ENCODE measurements at regions not wholly inside any gene's neighbourhood (a gene's known extent, or its start where the extent isn't known, plus 50 kb on each side); places are given as distances from the start of the nearest gene placed in this dataset.

GRCh38 chr7:124440081-124440480 lies 325.5 kb downstream of the GPR37 start:
- no peaks in the 10 kb centered on the region for H3K4me1 Mint-ChIP-seq
- DNase-seq (ENCODE audit: low spot score in 2 of 2) (no peak), ATAC-seq (no peak)
- no peak overlapping the region for H3K27ac Mint-ChIP-seq
- H3K4me3 Mint-ChIP-seq: no peak overlapping the region
- no peaks in the 10 kb centered on the region for H3K36me3 Mint-ChIP-seq
- H3K9me3 Mint-ChIP-seq: peaks cover 8% of the 10 kb centered on the region

- no peak overlapping the region for H3K4me3 Mint-ChIP-seq
- no peaks in the 10 kb centered on the region for H3K36me3 Mint-ChIP-seq
- DNase-seq (ENCODE audit: low spot score in 2 of 2): no peak
- no peak for ATAC-seq
- H3K27ac Mint-ChIP-seq: no peak overlapping the region
- H3K4me1 Mint-ChIP-seq: no peaks in the 10 kb centered on the region
- peaks cover 3% of the 10 kb centered on the region for H3K9me3 Mint-ChIP-seq
Measured at GRCh38 chr7:124432009-124432578, 333.5 kb downstream of the GPR37 start.

- Mint-ChIP-seq H3K4me3 (no peak overlapping the region), H3K27ac (no peak overlapping the region), H3K36me3 (no peaks in the 10 kb centered on the region), H3K9me3 (peaks cover 3% of the 10 kb centered on the region), H3K4me1 (no peaks in the 10 kb centered on the region)
- DNase-seq (ENCODE audit: low spot score in 2 of 2) (no peak), ATAC-seq (no peak)
Measured at GRCh38 chr7:124429923-124430322, 335.7 kb downstream of the GPR37 start.

GRCh38 chr7:124428781-124429180 lies 336.8 kb downstream of the GPR37 start:
- no peak overlapping the region for H3K4me3 Mint-ChIP-seq
- no peaks in the 10 kb centered on the region for H3K36me3 Mint-ChIP-seq
- no peaks in the 10 kb centered on the region for H3K4me1 Mint-ChIP-seq
- H3K27ac Mint-ChIP-seq: no peak overlapping the region
- ATAC-seq (no peak), DNase-seq (ENCODE audit: low spot score in 2 of 2) (no peak)
- H3K9me3 Mint-ChIP-seq: no peaks in the 10 kb centered on the region

GRCh38 chr7:124426621-124427020 lies 339.0 kb downstream of the GPR37 start:
- no peak overlapping the region for H3K27ac Mint-ChIP-seq
- H3K36me3 Mint-ChIP-seq: no peaks in the 10 kb centered on the region
- peaks cover 3% of the 10 kb centered on the region for H3K9me3 Mint-ChIP-seq
- DNase-seq (ENCODE audit: low spot score in 2 of 2) (no peak), ATAC-seq (no peak)
- no peaks in the 10 kb centered on the region for H3K4me1 Mint-ChIP-seq
- no peak overlapping the region for H3K4me3 Mint-ChIP-seq

GRCh38 chr7:124423863-124424262 lies 341.7 kb downstream of the GPR37 start:
- Mint-ChIP-seq H3K36me3 (no peaks in the 10 kb centered on the region), H3K4me1 (no peaks in the 10 kb centered on the region), H3K9me3 (peaks cover 3% of the 10 kb centered on the region), H3K4me3 (no peak overlapping the region), H3K27ac (no peak overlapping the region)
- DNase-seq (ENCODE audit: low spot score in 2 of 2) (no peak), ATAC-seq (no peak)

- DNase-seq (ENCODE audit: low spot score in 2 of 2): no peak
- Mint-ChIP-seq H3K4me3 (no peak overlapping the region), H3K4me1 (no peaks in the 10 kb centered on the region), H3K9me3 (peaks cover 3% of the 10 kb centered on the region), H3K27ac (no peak overlapping the region), H3K36me3 (no peaks in the 10 kb centered on the region)
- no peak for ATAC-seq
Measured at GRCh38 chr7:124422081-124422480, 343.5 kb downstream of the GPR37 start.

GRCh38 chr7:124420367-124420766 lies 345.2 kb downstream of the GPR37 start:
- Mint-ChIP-seq H3K27ac (no peak overlapping the region), H3K9me3 (peaks cover 3% of the 10 kb centered on the region), H3K36me3 (no peaks in the 10 kb centered on the region), H3K4me1 (no peaks in the 10 kb centered on the region), H3K4me3 (no peak overlapping the region)
- ATAC-seq (no peak), DNase-seq (ENCODE audit: low spot score in 2 of 2) (no peak)

- no peak overlapping the region for H3K4me3 Mint-ChIP-seq
- no peak overlapping the region for H3K27ac Mint-ChIP-seq
- H3K36me3 Mint-ChIP-seq: no peaks in the 10 kb centered on the region
- peaks cover 5% of the 10 kb centered on the region for H3K9me3 Mint-ChIP-seq
- DNase-seq (ENCODE audit: low spot score in 2 of 2): no peak
- H3K4me1 Mint-ChIP-seq: no peaks in the 10 kb centered on the region
- ATAC-seq: no peak
Measured at GRCh38 chr7:124413029-124413428, 352.6 kb downstream of the GPR37 start.

GRCh38 chr7:124412531-124412930 lies 353.1 kb downstream of the GPR37 start:
- DNase-seq (ENCODE audit: low spot score in 2 of 2): no peak
- Mint-ChIP-seq H3K36me3 (no peaks in the 10 kb centered on the region), H3K4me3 (no peak overlapping the region), H3K27ac (no peak overlapping the region), H3K4me1 (no peaks in the 10 kb centered on the region), H3K9me3 (peaks cover 5% of the 10 kb centered on the region)
- ATAC-seq: no peak

- Mint-ChIP-seq H3K36me3 (no peaks in the 10 kb centered on the region), H3K27ac (no peak overlapping the region), H3K9me3 (peaks cover 5% of the 10 kb centered on the region), H3K4me3 (no peak overlapping the region), H3K4me1 (no peaks in the 10 kb centered on the region)
- no peak for ATAC-seq
- no peak for DNase-seq (ENCODE audit: low spot score in 2 of 2)
Measured at GRCh38 chr7:124411796-124412195, 353.8 kb downstream of the GPR37 start.

- no peak overlapping the region for H3K27ac Mint-ChIP-seq
- no peak for DNase-seq (ENCODE audit: low spot score in 2 of 2)
- no peak overlapping the region for H3K4me3 Mint-ChIP-seq
- H3K4me1 Mint-ChIP-seq: no peaks in the 10 kb centered on the region
- H3K9me3 Mint-ChIP-seq: peaks cover 14% of the 10 kb centered on the region
- ATAC-seq: no peak
- H3K36me3 Mint-ChIP-seq: no peaks in the 10 kb centered on the region
Measured at GRCh38 chr7:124403587-124403986, 362.0 kb downstream of the GPR37 start.

GRCh38 chr7:124403112-124403511 lies 362.5 kb downstream of the GPR37 start:
- ATAC-seq: no peak
- DNase-seq (ENCODE audit: low spot score in 2 of 2): no peak
- H3K36me3 Mint-ChIP-seq: no peaks in the 10 kb centered on the region
- no peak overlapping the region for H3K4me3 Mint-ChIP-seq
- no peak overlapping the region for H3K27ac Mint-ChIP-seq
- H3K4me1 Mint-ChIP-seq: no peaks in the 10 kb centered on the region
- H3K9me3 Mint-ChIP-seq: peaks cover 14% of the 10 kb centered on the region

GRCh38 chr7:124399941-124400340 lies 365.7 kb downstream of the GPR37 start:
- peaks cover 26% of the 10 kb centered on the region for H3K9me3 Mint-ChIP-seq
- DNase-seq (ENCODE audit: low spot score in 2 of 2) (no peak), ATAC-seq (no peak)
- H3K36me3 Mint-ChIP-seq: no peaks in the 10 kb centered on the region
- H3K27ac Mint-ChIP-seq: no peak overlapping the region
- H3K4me1 Mint-ChIP-seq: no peaks in the 10 kb centered on the region
- H3K4me3 Mint-ChIP-seq: no peak overlapping the region

- no peak for ATAC-seq
- peaks cover 26% of the 10 kb centered on the region for H3K9me3 Mint-ChIP-seq
Measured at GRCh38 chr7:124398937-124399552, 366.2 kb upstream of the TMEM229A start.

GRCh38 chr7:124397134-124397533 lies 364.3 kb upstream of the TMEM229A start:
- Mint-ChIP-seq H3K36me3 (no peaks in the 10 kb centered on the region), H3K4me1 (no peaks in the 10 kb centered on the region), H3K4me3 (no peak overlapping the region), H3K27ac (no peak overlapping the region), H3K9me3 (peaks cover 28% of the 10 kb centered on the region)
- ATAC-seq (no peak), DNase-seq (ENCODE audit: low spot score in 2 of 2) (no peak)

More at GRCh38 chr7:124398937-124399552, 366.2 kb upstream of the TMEM229A start:
- Mint-ChIP-seq H3K36me3 (no peaks in the 10 kb centered on the region), H3K4me3 (no peak overlapping the region), H3K4me1 (no peaks in the 10 kb centered on the region), H3K27ac (no peak overlapping the region)
- DNase-seq (ENCODE audit: low spot score in 2 of 2): no peak
